PC-3 (cell line): ENCODE measurements at regions not wholly inside any gene's neighbourhood (a gene's known extent, or its start where the extent isn't known, plus 50 kb on each side); places are given as distances from the start of the nearest gene placed in this dataset.

Source experiments
- ATAC-seq: fragments of 200-7000 bp; cut with Tn5 transposase; 2 replicates; pipeline ENCODE4 v1.9.1; 2020; ENCODE audit warnings: mild to moderate bottlenecking, moderate library complexity
- BruUV-seq: library from RNA; stranded (reverse); fragments of 400-500 nt; replicated peaks from 2 replicates; lab custom pipeline; 2021; lab: Mats Ljungman, UMichigan
- CTCF ChIA-PET: fragments of 300-600 bp; sonication (Branson Sonifier 250); formaldehyde crosslinking; loops from one replicate; lab custom pipeline; 2022; ENCODE audit warnings: antibody characterized with exemption; lab: Charles Lee
- POLR2A ChIA-PET: fragments of 300-600 bp; sonication (Branson Sonifier 250); formaldehyde crosslinking; loops from one replicate; lab custom pipeline; 2022; ENCODE audit warnings: antibody characterized with exemption; ENCODE audit not compliant: unreplicated experiment; lab: Charles Lee
- DNase-seq: peaks from one replicate; pipeline ENCODE4 v3.0.0-alpha.2; 2015
- H2AFZ ChIP-seq: fragments of 300-600 bp; sonication (generic); 2 replicates; pipeline ENCODE4 v1.6.0; 2016; ENCODE audit warnings: antibody characterized with exemption, low read length
- H3F3A ChIP-seq: fragments of 300-600 bp; sonication (generic); one replicate; pipeline ENCODE4 v1.6.0; 2017; ENCODE audit warnings: antibody characterized with exemption, low read length, control low read depth, mild to moderate bottlenecking; ENCODE audit not compliant: unreplicated experiment
- H3K27ac ChIP-seq: fragments of 300-600 bp; sonication (generic); 2 replicates; pipeline ENCODE4 v1.5.1; 2016; ENCODE audit warnings: mild to moderate bottlenecking, low read length
- H3K27me3 ChIP-seq: fragments of 300-600 bp; sonication (generic); 2 replicates; pipeline ENCODE4 v1.6.1; 2016; ENCODE audit warnings: low read length, mixed read lengths
- H3K36me3 ChIP-seq: fragments of 300-600 bp; sonication (generic); 2 replicates; pipeline ENCODE4 v1.6.1; 2016; ENCODE audit warnings: low read depth, mixed run types, low read length, mixed read lengths
- H3K4me1 ChIP-seq: fragments of 300-600 bp; sonication (generic); 2 replicates; pipeline ENCODE4 v1.5.1; 2016; ENCODE audit warnings: low read length; ENCODE audit not compliant: insufficient read depth
- H3K4me2 ChIP-seq: fragments of 300-600 bp; sonication (generic); 2 replicates; pipeline ENCODE4 v1.6.0; 2016; ENCODE audit warnings: low read length
- H3K4me3 ChIP-seq: fragments of 300-600 bp; sonication (generic); 2 replicates; pipeline ENCODE4 v1.5.1; 2016; ENCODE audit warnings: mild to moderate bottlenecking, low read length, mixed read lengths
- H3K79me2 ChIP-seq: fragments of 300-600 bp; sonication (generic); 2 replicates; pipeline ENCODE4 v1.6.1; 2017; ENCODE audit warnings: low read length, mixed read lengths
- H3K9ac ChIP-seq: fragments of 300-600 bp; sonication (generic); 2 replicates; pipeline ENCODE4 v1.6.0; 2016; ENCODE audit warnings: mild to moderate bottlenecking, low read length
- H3K9me2 ChIP-seq: fragments of 300-600 bp; sonication (generic); replicated peaks from 2 replicates; pipeline ENCODE4 v1.6.1; 2016; ENCODE audit warnings: mixed run types, low read length, mixed read lengths
- H3K9me3 ChIP-seq: fragments of 300-600 bp; sonication (generic); 2 replicates; pipeline ENCODE4 v1.6.1; 2016; ENCODE audit warnings: low read length, mixed read lengths
- H4K20me1 ChIP-seq: fragments of 300-600 bp; sonication (generic); 2 replicates; pipeline ENCODE4 v1.6.1; 2016; ENCODE audit warnings: low read length, mixed read lengths
- EZH2 ChIP-seq: fragments of 300-600 bp; sonication (generic); IDR thresholded peaks from one replicate; pipeline ENCODE4 v1.6.1; 2017; ENCODE audit warnings: antibody characterized with exemption, mild to moderate bottlenecking, low read length; ENCODE audit not compliant: unreplicated experiment
- EZH2phosphoT487 ChIP-seq: fragments of 300-600 bp; sonication (generic); IDR thresholded peaks from 2 replicates; pipeline ENCODE4 v1.6.1; 2018; ENCODE audit warnings: mild to moderate bottlenecking, antibody characterized with exemption, low read length, borderline replicate concordance
- intact Hi-C: fragments of 100-400 bp; cut with micrococcal nuclease; formaldehyde crosslinking; loops from 2 replicates; pipeline ENCODE4 v1.9.0; 2023
- TF ChIP-seq, protein P1 (sequence below): fragments of 300-600 bp; sonication (generic); conservative IDR thresholded peaks from 2 replicates; pipeline ENCODE4 v1.5.1; 2017; ENCODE audit warnings: antibody characterized with exemption, low read depth, mild to moderate bottlenecking, low read length

DNA sequence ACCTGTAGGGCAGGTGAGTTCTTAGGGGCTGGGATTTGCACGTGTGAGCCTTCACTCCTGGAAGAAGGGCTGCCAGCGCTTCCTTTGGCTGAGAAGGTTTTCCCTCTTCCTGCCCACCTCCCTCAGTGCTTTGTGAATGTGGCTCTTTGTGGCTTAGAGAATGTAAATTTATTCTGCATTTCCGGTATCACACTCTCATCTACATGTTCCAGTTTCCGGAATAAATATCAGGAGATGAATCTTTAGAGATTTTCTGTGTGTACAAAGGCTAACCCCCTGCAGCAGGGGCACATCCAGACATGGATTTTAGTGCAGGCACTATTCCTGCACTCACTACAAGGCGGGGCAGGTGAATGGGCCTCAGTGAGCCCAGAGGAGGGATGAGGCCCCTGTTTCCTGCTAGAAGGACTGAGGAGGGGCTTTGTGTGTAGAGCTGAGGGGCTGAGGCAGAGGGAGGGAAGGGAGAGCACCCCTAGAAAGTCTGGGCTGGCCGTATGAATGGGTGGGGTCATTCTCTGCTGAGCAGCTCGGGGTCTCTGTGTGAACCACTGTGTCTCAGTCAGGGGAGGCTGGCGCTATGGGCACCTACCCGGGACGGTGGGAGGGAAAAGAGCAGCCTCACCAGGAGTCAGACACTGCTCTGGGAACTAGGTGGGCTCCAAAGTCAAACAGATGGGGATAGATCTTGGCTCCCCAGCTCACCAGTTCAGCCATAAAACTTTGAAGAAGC lies 207.5 kb downstream of the MATN1 start:
- H3K9ac ChIP-seq = no peak overlapping the region
- no peaks in the 10 kb centered on the region for H3K79me2 ChIP-seq
- H3K36me3 ChIP-seq = no peaks in the 10 kb centered on the region
- no peak overlapping the region for H3K4me3 ChIP-seq
- peaks cover 10% of the 10 kb centered on the region; the same call in 1 of the 2 replicates for H3K4me1 ChIP-seq
- DNase-seq (no peak), ATAC-seq (no peak)
- TF ChIP-seq, protein P1, sequence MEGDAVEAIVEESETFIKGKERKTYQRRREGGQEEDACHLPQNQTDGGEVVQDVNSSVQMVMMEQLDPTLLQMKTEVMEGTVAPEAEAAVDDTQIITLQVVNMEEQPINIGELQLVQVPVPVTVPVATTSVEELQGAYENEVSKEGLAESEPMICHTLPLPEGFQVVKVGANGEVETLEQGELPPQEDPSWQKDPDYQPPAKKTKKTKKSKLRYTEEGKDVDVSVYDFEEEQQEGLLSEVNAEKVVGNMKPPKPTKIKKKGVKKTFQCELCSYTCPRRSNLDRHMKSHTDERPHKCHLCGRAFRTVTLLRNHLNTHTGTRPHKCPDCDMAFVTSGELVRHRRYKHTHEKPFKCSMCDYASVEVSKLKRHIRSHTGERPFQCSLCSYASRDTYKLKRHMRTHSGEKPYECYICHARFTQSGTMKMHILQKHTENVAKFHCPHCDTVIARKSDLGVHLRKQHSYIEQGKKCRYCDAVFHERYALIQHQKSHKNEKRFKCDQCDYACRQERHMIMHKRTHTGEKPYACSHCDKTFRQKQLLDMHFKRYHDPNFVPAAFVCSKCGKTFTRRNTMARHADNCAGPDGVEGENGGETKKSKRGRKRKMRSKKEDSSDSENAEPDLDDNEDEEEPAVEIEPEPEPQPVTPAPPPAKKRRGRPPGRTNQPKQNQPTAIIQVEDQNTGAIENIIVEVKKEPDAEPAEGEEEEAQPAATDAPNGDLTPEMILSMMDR = no peak
- TF ChIP-seq EZH2phosphoT487 (no peak), EZH2 (no peak)
- no peak overlapping the region for H3K27ac ChIP-seq
- BruUV-seq = no TSS peak
- no peak overlapping the region for H3K4me2 ChIP-seq
- CTCF ChIA-PET = no interaction called here
- H2AFZ ChIP-seq = no peak overlapping the region
- no peaks in the 10 kb centered on the region; the same call in 1 of the 2 replicates for H3K27me3 ChIP-seq
- intact Hi-C loops = no loop called here
- POLR2A ChIA-PET = no interaction called here
- H3F3A ChIP-seq = no peaks in the 10 kb centered on the region
- no peaks in the 10 kb centered on the region for H3K9me3 ChIP-seq
- H3K9me2 ChIP-seq = no peaks in the 10 kb centered on the region
- H4K20me1 ChIP-seq = no peaks in the 10 kb centered on the region

- no peaks in the 10 kb centered on the region for H3K9me3 ChIP-seq
- H3K9ac ChIP-seq = no peak overlapping the region
- no peaks in the 10 kb centered on the region for H4K20me1 ChIP-seq
- no peak overlapping the region for H3K27ac ChIP-seq
- no peak overlapping the region for H2AFZ ChIP-seq
- ChIA-PET POLR2A (no interaction called here), CTCF (no interaction called here)
- no peaks in the 10 kb centered on the region for H3K9me2 ChIP-seq
- no peaks in the 10 kb centered on the region for H3K36me3 ChIP-seq
- H3K27me3 ChIP-seq = no peaks in the 10 kb centered on the region; the same call in 1 of the 2 replicates
- TF ChIP-seq EZH2 (no peak), EZH2phosphoT487 (no peak)
- TF ChIP-seq, protein P1 = no peak
- H3K4me1 ChIP-seq = peaks cover 10% of the 10 kb centered on the region; the same call in 1 of the 2 replicates
- H3F3A ChIP-seq = no peaks in the 10 kb centered on the region
- intact Hi-C loops = no loop called here
- H3K4me2 ChIP-seq = no peak overlapping the region
- DNase-seq (no peak), ATAC-seq (no peak)
- no peaks in the 10 kb centered on the region for H3K79me2 ChIP-seq
- H3K4me3 ChIP-seq = no peak overlapping the region
- BruUV-seq = no TSS peak
These were observed 208.4 kb downstream of the MATN1 start for GRCh38 chr1:30514945-30515344.

- Histone ChIP-seq H3K9ac (no peak overlapping the region), H3K79me2 (no peaks in the 10 kb centered on the region), H3K4me2 (no peak overlapping the region), H3K9me2 (no peaks in the 10 kb centered on the region), H3K4me1 (peaks cover 10% of the 10 kb centered on the region; the same call in 1 of the 2 replicates), H3K9me3 (no peaks in the 10 kb centered on the region), H4K20me1 (no peaks in the 10 kb centered on the region), H3K4me3 (no peak overlapping the region), H3K36me3 (no peaks in the 10 kb centered on the region), H3K27ac (no peak overlapping the region), H3K27me3 (no peaks in the 10 kb centered on the region; the same call in 1 of the 2 replicates), H3F3A (no peaks in the 10 kb centered on the region), H2AFZ (no peak overlapping the region)
- ChIA-PET POLR2A (no interaction called here), CTCF (no interaction called here)
- BruUV-seq = no TSS peak
- DNase-seq = no peak
- TF ChIP-seq, protein P1 = no peak
- TF ChIP-seq EZH2phosphoT487 (no peak), EZH2 (no peak)
- intact Hi-C loops = no loop called here
- ATAC-seq = no peak
These were observed 209.2 kb downstream of the MATN1 start for GRCh38 chr1:30514137-30514654.
